HFFc6 (cell line): ENCODE measurements at regions not wholly inside any gene's neighbourhood (a gene's known extent, or its start where the extent isn't known, plus 50 kb on each side); places are given as distances from the start of the nearest gene placed in this dataset.

Experiments used
- DNase-seq: peaks from one replicate; pipeline ENCODE4 v3.0.0-alpha.2; 2018
- H3K27ac Mint-ChIP-seq: 2 replicates; pipeline ENCODE4 v1.8.0; 2020; ENCODE audit warnings: mild to moderate bottlenecking, mixed read lengths
- H3K27me3 Mint-ChIP-seq: 2 replicates; pipeline ENCODE4 v1.8.0; 2021; ENCODE audit warnings: mild to moderate bottlenecking, moderate library complexity, mixed read lengths; ENCODE audit not compliant: insufficient read depth
- H3K36me3 Mint-ChIP-seq: 2 replicates; pipeline ENCODE4 v1.8.0; 2021; ENCODE audit warnings: low read depth, mixed read lengths
- H3K4me1 Mint-ChIP-seq: 2 replicates; pipeline ENCODE4 v1.8.0; 2020; ENCODE audit warnings: low read depth, mixed read lengths
- H3K4me3 Mint-ChIP-seq: 2 replicates; pipeline ENCODE4 v1.8.0; 2020; ENCODE audit warnings: mild to moderate bottlenecking, moderate library complexity, mixed read lengths
- H3K9me3 Mint-ChIP-seq: 2 replicates; pipeline ENCODE4 v1.8.0; 2020; ENCODE audit warnings: mild to moderate bottlenecking, mixed read lengths
- CTCF ChIP-seq: fragments of 200-600 bp; sonication (generic); IDR thresholded peaks from 2 replicates; pipeline ENCODE4 v1.5.0; 2021; ENCODE audit warnings: antibody characterized with exemption, mild to moderate bottlenecking

GRCh38 chr2:215627771-215628170, 191.9 kb upstream of the FN1 start:
- H3K27me3 Mint-ChIP-seq: no peaks in the 10 kb centered on the region
- peaks cover 26% of the 10 kb centered on the region for H3K36me3 Mint-ChIP-seq
- H3K9me3 Mint-ChIP-seq: peaks cover 24% of the 10 kb centered on the region
- no peak for DNase-seq
- TF ChIP-seq CTCF: no peak
- no peak overlapping the region for H3K4me3 Mint-ChIP-seq
- H3K4me1 Mint-ChIP-seq: peaks cover 17% of the 10 kb centered on the region
- no peak overlapping the region for H3K27ac Mint-ChIP-seq

- Mint-ChIP-seq H3K27ac (no peak overlapping the region), H3K27me3 (no peaks in the 10 kb centered on the region), H3K9me3 (peaks cover 15% of the 10 kb centered on the region; the same call in 1 of the 2 replicates), H3K4me1 (peaks cover 17% of the 10 kb centered on the region), H3K4me3 (no peak overlapping the region), H3K36me3 (peaks cover 17% of the 10 kb centered on the region)
- DNase-seq: no peak
- no peak for TF ChIP-seq CTCF
Observed at GRCh38 chr2:215626812-215627281, 191.0 kb upstream of the FN1 start.

- peaks cover 7% of the 10 kb centered on the region; the same call in 1 of the 2 replicates for H3K9me3 Mint-ChIP-seq
- no peak for DNase-seq
- TF ChIP-seq CTCF: no peak
- H3K36me3 Mint-ChIP-seq: peaks cover 9% of the 10 kb centered on the region
- no peak overlapping the region for H3K27ac Mint-ChIP-seq
- H3K4me1 Mint-ChIP-seq: peaks cover 17% of the 10 kb centered on the region
- H3K27me3 Mint-ChIP-seq: no peaks in the 10 kb centered on the region
- H3K4me3 Mint-ChIP-seq: no peak overlapping the region
Observed at GRCh38 chr2:215626063-215626462, 190.2 kb upstream of the FN1 start.

GRCh38 chr2:215625207-215625606, 189.3 kb upstream of the FN1 start:
- Mint-ChIP-seq H3K4me1 (peaks cover 17% of the 10 kb centered on the region), H3K4me3 (no peak overlapping the region), H3K36me3 (peaks cover 1% of the 10 kb centered on the region; the same call in 1 of the 2 replicates), H3K9me3 (no peaks in the 10 kb centered on the region), H3K27ac (no peak overlapping the region), H3K27me3 (peaks cover 4% of the 10 kb centered on the region)
- no peak for TF ChIP-seq CTCF
- no peak for DNase-seq

- Mint-ChIP-seq H3K9me3 (no peaks in the 10 kb centered on the region), H3K36me3 (no peaks in the 10 kb centered on the region), H3K4me1 (peaks cover 24% of the 10 kb centered on the region), H3K4me3 (no peak overlapping the region), H3K27ac (peak overlapping the region; percentile 66), H3K27me3 (peaks cover 4% of the 10 kb centered on the region)
- peak; percentile 58 for DNase-seq
- no peak for TF ChIP-seq CTCF
Observed at GRCh38 chr2:215624423-215624829, 188.6 kb upstream of the FN1 start.

- peaks cover 36% of the 10 kb centered on the region for H3K4me1 Mint-ChIP-seq
- H3K36me3 Mint-ChIP-seq: no peaks in the 10 kb centered on the region
- DNase-seq: no peak
- TF ChIP-seq CTCF: no peak
- peaks cover 4% of the 10 kb centered on the region for H3K27me3 Mint-ChIP-seq
- H3K9me3 Mint-ChIP-seq: no peaks in the 10 kb centered on the region
- H3K27ac Mint-ChIP-seq: no peak overlapping the region
- H3K4me3 Mint-ChIP-seq: no peak overlapping the region
Observed at GRCh38 chr2:215622837-215623236, 187.0 kb upstream of the FN1 start.
